ENCODE measurements at regions not wholly inside any gene's neighbourhood (a gene's known extent, or its start where the extent isn't known, plus 50 kb on each side); places are given as distances from the start of the nearest gene placed in this dataset.

GRCh38 chr6:1068905-1069304 is 243.0 kb upstream of the FOXQ1 start:
- no peak for TF ChIP-seq POLR2A (IDR thresholded peaks at IDR 0.05)
- TF ChIP-seq, protein P1, sequence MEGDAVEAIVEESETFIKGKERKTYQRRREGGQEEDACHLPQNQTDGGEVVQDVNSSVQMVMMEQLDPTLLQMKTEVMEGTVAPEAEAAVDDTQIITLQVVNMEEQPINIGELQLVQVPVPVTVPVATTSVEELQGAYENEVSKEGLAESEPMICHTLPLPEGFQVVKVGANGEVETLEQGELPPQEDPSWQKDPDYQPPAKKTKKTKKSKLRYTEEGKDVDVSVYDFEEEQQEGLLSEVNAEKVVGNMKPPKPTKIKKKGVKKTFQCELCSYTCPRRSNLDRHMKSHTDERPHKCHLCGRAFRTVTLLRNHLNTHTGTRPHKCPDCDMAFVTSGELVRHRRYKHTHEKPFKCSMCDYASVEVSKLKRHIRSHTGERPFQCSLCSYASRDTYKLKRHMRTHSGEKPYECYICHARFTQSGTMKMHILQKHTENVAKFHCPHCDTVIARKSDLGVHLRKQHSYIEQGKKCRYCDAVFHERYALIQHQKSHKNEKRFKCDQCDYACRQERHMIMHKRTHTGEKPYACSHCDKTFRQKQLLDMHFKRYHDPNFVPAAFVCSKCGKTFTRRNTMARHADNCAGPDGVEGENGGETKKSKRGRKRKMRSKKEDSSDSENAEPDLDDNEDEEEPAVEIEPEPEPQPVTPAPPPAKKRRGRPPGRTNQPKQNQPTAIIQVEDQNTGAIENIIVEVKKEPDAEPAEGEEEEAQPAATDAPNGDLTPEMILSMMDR (IDR thresholded peaks at IDR 0.05): no peak
